ENCODE measurements at regions not wholly inside any gene's neighbourhood (a gene's known extent, or its start where the extent isn't known, plus 50 kb on each side); places are given as distances from the start of the nearest gene placed in this dataset.

DNA sequence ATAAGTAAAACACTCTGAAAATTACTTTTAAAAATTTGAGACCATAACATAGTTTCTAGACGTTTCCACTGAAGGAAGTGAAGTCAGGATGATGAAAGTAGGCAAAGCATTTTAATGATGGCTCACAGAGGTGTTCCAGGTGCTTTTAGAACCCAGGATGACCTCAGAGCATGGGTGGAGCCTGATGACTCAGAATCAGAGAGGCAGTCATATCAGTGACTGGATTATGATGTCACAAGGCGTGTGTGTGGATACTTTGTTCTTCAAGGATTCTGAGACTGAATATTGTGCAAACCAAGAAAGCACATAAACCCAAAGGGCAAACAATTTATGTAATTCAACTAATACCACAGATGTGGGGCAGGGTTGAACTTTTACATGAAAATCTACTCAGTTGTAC, 200.2 kb upstream of the FOXN2 start:
- TF ChIP-seq, protein P1, sequence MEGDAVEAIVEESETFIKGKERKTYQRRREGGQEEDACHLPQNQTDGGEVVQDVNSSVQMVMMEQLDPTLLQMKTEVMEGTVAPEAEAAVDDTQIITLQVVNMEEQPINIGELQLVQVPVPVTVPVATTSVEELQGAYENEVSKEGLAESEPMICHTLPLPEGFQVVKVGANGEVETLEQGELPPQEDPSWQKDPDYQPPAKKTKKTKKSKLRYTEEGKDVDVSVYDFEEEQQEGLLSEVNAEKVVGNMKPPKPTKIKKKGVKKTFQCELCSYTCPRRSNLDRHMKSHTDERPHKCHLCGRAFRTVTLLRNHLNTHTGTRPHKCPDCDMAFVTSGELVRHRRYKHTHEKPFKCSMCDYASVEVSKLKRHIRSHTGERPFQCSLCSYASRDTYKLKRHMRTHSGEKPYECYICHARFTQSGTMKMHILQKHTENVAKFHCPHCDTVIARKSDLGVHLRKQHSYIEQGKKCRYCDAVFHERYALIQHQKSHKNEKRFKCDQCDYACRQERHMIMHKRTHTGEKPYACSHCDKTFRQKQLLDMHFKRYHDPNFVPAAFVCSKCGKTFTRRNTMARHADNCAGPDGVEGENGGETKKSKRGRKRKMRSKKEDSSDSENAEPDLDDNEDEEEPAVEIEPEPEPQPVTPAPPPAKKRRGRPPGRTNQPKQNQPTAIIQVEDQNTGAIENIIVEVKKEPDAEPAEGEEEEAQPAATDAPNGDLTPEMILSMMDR (IDR thresholded peaks at IDR 0.05; ENCODE audit: extremely low read depth, insufficient read depth, missing control alignments) = no peak

GRCh38 chr2:48116497-48116896, 198.0 kb upstream of the FOXN2 start:
- in situ Hi-C loops (cut with MboI; ENCODE audit: low pct_unique_long_range_greater_than_20kb, low sequenced_read_pairs, unreplicated experiment) = no loop called here
- no peak for DNase-seq (ENCODE audit: low spot score)
- TF ChIP-seq, protein P1 (IDR thresholded peaks at IDR 0.05; ENCODE audit: extremely low read depth, insufficient read depth, missing control alignments) = no peak

More for the DNA sequence above, 200.2 kb upstream of the FOXN2 start:
- in situ Hi-C loops (cut with MboI; ENCODE audit: low pct_unique_long_range_greater_than_20kb, low sequenced_read_pairs, unreplicated experiment) = no loop called here
- DNase-seq (ENCODE audit: low spot score) = peak; percentile 50

DNA sequence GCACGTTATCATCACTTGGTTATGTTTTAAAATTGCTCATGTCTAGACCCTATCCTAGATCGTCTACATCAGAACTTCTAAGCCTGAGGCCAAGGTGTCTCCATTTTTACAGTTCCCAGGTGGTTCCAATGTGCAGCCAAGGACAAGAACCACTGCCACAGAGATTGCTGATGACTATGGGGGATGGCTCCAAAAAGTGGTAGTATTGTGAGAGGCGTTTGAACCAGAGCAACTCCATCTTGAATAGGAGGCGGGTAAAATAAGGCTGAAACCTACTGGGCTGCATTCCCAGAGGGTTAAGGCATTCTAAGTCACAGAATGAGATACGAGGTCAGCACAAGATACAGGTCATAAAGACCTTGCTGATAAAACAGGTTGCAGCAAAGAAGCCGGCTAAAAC, 195.6 kb upstream of the FOXN2 start:
- in situ Hi-C loops (cut with MboI; ENCODE audit: low pct_unique_long_range_greater_than_20kb, low sequenced_read_pairs, unreplicated experiment) = no loop called here
- DNase-seq (ENCODE audit: low spot score) = no peak
- TF ChIP-seq, protein P1 (IDR thresholded peaks at IDR 0.05; ENCODE audit: extremely low read depth, insufficient read depth, missing control alignments) = no peak

GRCh38 chr2:48120112-48120511, 194.4 kb upstream of the FOXN2 start:
- in situ Hi-C loops (cut with MboI; ENCODE audit: low pct_unique_long_range_greater_than_20kb, low sequenced_read_pairs, unreplicated experiment) = no loop called here
- DNase-seq (ENCODE audit: low spot score) = no peak
- TF ChIP-seq, protein P1 (IDR thresholded peaks at IDR 0.05; ENCODE audit: extremely low read depth, insufficient read depth, missing control alignments) = no peak

DNA sequence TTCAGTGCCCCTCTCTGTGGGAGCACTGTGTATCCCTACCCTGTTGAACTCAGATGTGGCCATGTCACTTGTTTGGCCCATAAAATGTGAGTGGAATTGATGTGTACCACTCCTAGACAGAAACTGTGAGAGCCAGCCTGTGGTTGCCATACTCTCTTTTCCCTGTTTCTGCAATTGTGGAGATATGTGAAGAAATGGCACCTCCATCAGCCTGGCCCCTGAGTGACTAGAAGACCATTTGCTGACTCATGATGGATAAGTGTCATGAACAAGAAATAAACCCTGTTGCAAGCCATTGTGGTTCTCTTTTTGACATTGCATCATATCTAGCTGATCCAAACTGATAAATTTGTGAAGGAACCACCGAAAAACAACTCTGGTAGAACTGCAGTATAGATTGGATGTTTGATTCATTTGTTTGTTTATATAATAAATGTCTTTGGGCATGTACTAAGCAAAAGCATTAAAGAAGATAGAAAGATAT, 193.7 kb upstream of the FOXN2 start:
- TF ChIP-seq, protein P1 (IDR thresholded peaks at IDR 0.05; ENCODE audit: extremely low read depth, insufficient read depth, missing control alignments) = no peak
- in situ Hi-C loops (cut with MboI; ENCODE audit: low pct_unique_long_range_greater_than_20kb, low sequenced_read_pairs, unreplicated experiment) = no loop called here
- DNase-seq (ENCODE audit: low spot score) = no peak

- in situ Hi-C loops (cut with MboI; ENCODE audit: low pct_unique_long_range_greater_than_20kb, low sequenced_read_pairs, unreplicated experiment) = no loop called here
- TF ChIP-seq, protein P1 (IDR thresholded peaks at IDR 0.05; ENCODE audit: extremely low read depth, insufficient read depth, missing control alignments) = no peak
- no peak for DNase-seq (ENCODE audit: low spot score)
Measured at GRCh38 chr2:48122166-48122565, 192.3 kb upstream of the FOXN2 start.

- no peak for DNase-seq (ENCODE audit: low spot score)
- in situ Hi-C loops (cut with MboI; ENCODE audit: low pct_unique_long_range_greater_than_20kb, low sequenced_read_pairs, unreplicated experiment) = no loop called here
Measured at GRCh38 chr2:48124592-48124991, 189.9 kb upstream of the FOXN2 start.

More at GRCh38 chr2:48124592-48124991, 189.9 kb upstream of the FOXN2 start:
- TF ChIP-seq, protein P1 (IDR thresholded peaks at IDR 0.05; ENCODE audit: extremely low read depth, insufficient read depth, missing control alignments) = no peak
